A673 (cell line): ENCODE measurements at regions not wholly inside any gene's neighbourhood (a gene's known extent, or its start where the extent isn't known, plus 50 kb on each side); places are given as distances from the start of the nearest gene placed in this dataset.

Experiments used
- BruUV-seq: library from RNA; stranded (reverse); fragments of 400-500 nt; replicated peaks from 2 replicates; lab custom pipeline; 2021; lab: Mats Ljungman, UMichigan
- CTCF ChIA-PET: fragments of 300-600 bp; sonication (Branson Sonifier 250); formaldehyde crosslinking; loops from one replicate; lab custom pipeline; 2022; ENCODE audit warnings: antibody characterized with exemption; lab: Charles Lee
- POLR2A ChIA-PET: fragments of 300-600 bp; sonication (Branson Sonifier 250); formaldehyde crosslinking; loops from one replicate; lab custom pipeline; 2022; ENCODE audit warnings: antibody characterized with exemption; ENCODE audit not compliant: low non-redundant PET; lab: Charles Lee
- DNase-seq: peaks from one replicate; pipeline ENCODE4 v3.0.0-alpha.2; 2015; ENCODE audit warnings: low spot score
- H3K27ac ChIP-seq: fragments of 200-600 bp; sonication (generic); 2 replicates; pipeline ENCODE4 v1.5.1; 2016; ENCODE audit warnings: mixed run types, low read depth, mild to moderate bottlenecking, mixed read lengths, antibody characterized with exemption, low read length; ENCODE audit not compliant: poor library complexity, severe bottlenecking
- H3K27me3 ChIP-seq: fragments of 200-600 bp; sonication (generic); replicated peaks from 2 replicates; pipeline ENCODE4 v1.6.1; 2017; ENCODE audit warnings: mixed run types, low read depth, mild to moderate bottlenecking, mixed read lengths, antibody characterized with exemption, low read length; ENCODE audit not compliant: insufficient read depth, poor library complexity
- H3K36me3 ChIP-seq: fragments of 200-600 bp; sonication (generic); 2 replicates; pipeline ENCODE4 v1.6.1; 2016; ENCODE audit warnings: mixed run types, mild to moderate bottlenecking, mixed read lengths, antibody characterized with exemption, low read length; ENCODE audit not compliant: insufficient read depth, poor library complexity, severe bottlenecking
- H3K4me1 ChIP-seq: fragments of 200-600 bp; sonication (generic); 2 replicates; pipeline ENCODE4 v1.6.1; 2017; ENCODE audit warnings: mixed run types, mild to moderate bottlenecking, mixed read lengths, antibody characterized with exemption, low read length; ENCODE audit not compliant: insufficient read depth, poor library complexity, severe bottlenecking
- H3K4me3 ChIP-seq: fragments of 200-600 bp; sonication (generic); 2 replicates; pipeline ENCODE4 v1.5.1; 2016; ENCODE audit warnings: low read depth, mixed run types, mild to moderate bottlenecking, mixed read lengths, low read length; ENCODE audit not compliant: poor library complexity, severe bottlenecking
- H3K9me3 ChIP-seq: fragments of 200-600 bp; sonication (generic); 2 replicates; pipeline ENCODE4 v1.6.1; 2016; ENCODE audit warnings: mixed run types, low read depth, mild to moderate bottlenecking, mixed read lengths, antibody characterized with exemption, low read length; ENCODE audit not compliant: poor library complexity, severe bottlenecking
- CTCF ChIP-seq: fragments of 300-800, 200-600 bp; sonication (generic); conservative IDR thresholded peaks from 2 replicates; pipeline ENCODE4 v1.5.1; 2017; ENCODE audit warnings: low read depth, mild to moderate bottlenecking, antibody characterized with exemption, low read length, moderate library complexity, mixed read lengths
- EZH2 ChIP-seq: fragments of 200-600 bp; sonication (generic); IDR thresholded peaks from 2 replicates; pipeline ENCODE4 v1.6.1; 2017; ENCODE audit warnings: borderline replicate concordance, low read depth, mild to moderate bottlenecking, mixed read lengths, antibody characterized with exemption, low read length; ENCODE audit not compliant: poor library complexity, severe bottlenecking
- intact Hi-C: fragments of 100-400 bp; cut with micrococcal nuclease; formaldehyde crosslinking; loops from one replicate; pipeline ENCODE4 v1.10.0; 2022; ENCODE audit not compliant: unreplicated experiment

GRCh38 chr7:132691201-132691600, 114.9 kb upstream of the PLXNA4 start:
- ChIA-PET CTCF (no interaction called here), POLR2A (no interaction called here)
- Histone ChIP-seq H3K4me3 (no peak overlapping the region), H3K27ac (no peak overlapping the region), H3K9me3 (no peaks in the 10 kb centered on the region), H3K4me1 (no peaks in the 10 kb centered on the region), H3K36me3 (no peaks in the 10 kb centered on the region), H3K27me3 (no peaks in the 10 kb centered on the region)
- BruUV-seq: no TSS peak
- TF ChIP-seq CTCF: no peak
- no peak for TF ChIP-seq EZH2
- no peak for DNase-seq
- intact Hi-C loops: no loop called here

GRCh38 chr7:132690174-132690573, 113.9 kb upstream of the PLXNA4 start:
- H3K27ac ChIP-seq: no peak overlapping the region
- no TSS peak for BruUV-seq
- H3K9me3 ChIP-seq: no peaks in the 10 kb centered on the region
- H3K27me3 ChIP-seq: no peaks in the 10 kb centered on the region
- ChIA-PET CTCF (no interaction called here), POLR2A (no interaction called here)
- DNase-seq: no peak
- H3K36me3 ChIP-seq: no peaks in the 10 kb centered on the region
- no peak overlapping the region for H3K4me3 ChIP-seq
- no peaks in the 10 kb centered on the region for H3K4me1 ChIP-seq
- no peak for TF ChIP-seq CTCF
- intact Hi-C loops: no loop called here

- BruUV-seq: no TSS peak
- no peak for TF ChIP-seq EZH2
- no peak for TF ChIP-seq CTCF
- no peaks in the 10 kb centered on the region for H3K36me3 ChIP-seq
- ChIA-PET POLR2A (no interaction called here), CTCF (interaction anchor here (0.6 kb wide), 1 partner anchor 370 kb away, joined by 4 read pairs; no protein-coding TSS in a partner anchor)
- no peaks in the 10 kb centered on the region for H3K4me1 ChIP-seq
- intact Hi-C loops: no loop called here
- H3K27ac ChIP-seq: no peak overlapping the region
- no peaks in the 10 kb centered on the region for H3K9me3 ChIP-seq
- no peak overlapping the region for H3K4me3 ChIP-seq
- DNase-seq: peak; percentile 33
- no peaks in the 10 kb centered on the region for H3K27me3 ChIP-seq
Measured at GRCh38 chr7:132687981-132688383, 111.7 kb upstream of the PLXNA4 start.
